ENCODE measurements at regions not wholly inside any gene's neighbourhood (a gene's known extent, or its start where the extent isn't known, plus 50 kb on each side); places are given as distances from the start of the nearest gene placed in this dataset.

DNA sequence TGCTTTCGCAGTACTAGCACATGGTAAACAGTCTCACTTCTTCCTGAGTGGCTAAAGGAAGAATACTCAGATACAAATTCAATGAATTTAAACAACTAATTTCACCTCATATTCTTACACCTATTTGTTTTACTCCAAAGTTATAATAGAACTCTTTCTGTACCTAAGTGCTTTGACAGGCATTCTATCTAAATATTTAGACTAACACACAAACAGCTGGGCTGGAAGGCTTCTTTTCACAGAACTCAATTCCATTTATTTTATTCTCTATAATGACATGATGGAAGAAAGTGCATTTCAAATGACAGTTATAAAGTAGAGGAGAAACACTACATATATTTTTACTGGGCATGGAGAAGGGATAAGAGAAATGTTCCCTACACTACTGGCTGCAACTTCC is 384.9 kb upstream of the SPTLC3 start:
- 94% methylated on average over 1 of the region's 1 CpG for WGBS
- H3K4me3 ChIP-seq: no peak overlapping the region
- intact Hi-C loops (cut with DNase I): no loop called here

DNA sequence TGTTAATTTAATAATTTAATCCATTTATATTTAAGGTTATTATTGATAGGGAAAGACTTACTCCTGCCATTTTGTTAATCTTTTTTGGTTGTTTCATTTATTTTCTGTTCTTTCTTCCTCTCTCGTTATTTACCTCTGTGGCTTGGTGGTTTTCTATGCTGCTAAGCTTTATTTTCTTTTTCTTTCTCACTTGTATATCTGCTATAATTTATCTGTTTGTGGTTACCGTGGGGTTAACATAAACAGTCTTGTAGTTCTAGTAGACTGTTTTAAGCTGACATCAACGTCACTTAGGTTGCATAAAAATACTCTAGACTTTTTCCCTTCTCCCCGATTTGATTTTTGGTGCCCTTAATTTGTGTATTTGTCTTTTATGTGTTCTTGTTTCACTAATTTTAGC is 381.3 kb upstream of the SPTLC3 start:
- no peak for DNase-seq (ENCODE audit: low spot score)
- Histone ChIP-seq H3K9me3 (no peaks in the 10 kb centered on the region), H3K27ac (no peak overlapping the region), H3K4me1 (replicated peaks) (no peaks in the 10 kb centered on the region), H3K36me3 (no peaks in the 10 kb centered on the region), H3K4me3 (no peak overlapping the region), H3K27me3 (replicated peaks; ENCODE audit: insufficient read depth) (no peaks in the 10 kb centered on the region)
- TF ChIP-seq, protein P1, sequence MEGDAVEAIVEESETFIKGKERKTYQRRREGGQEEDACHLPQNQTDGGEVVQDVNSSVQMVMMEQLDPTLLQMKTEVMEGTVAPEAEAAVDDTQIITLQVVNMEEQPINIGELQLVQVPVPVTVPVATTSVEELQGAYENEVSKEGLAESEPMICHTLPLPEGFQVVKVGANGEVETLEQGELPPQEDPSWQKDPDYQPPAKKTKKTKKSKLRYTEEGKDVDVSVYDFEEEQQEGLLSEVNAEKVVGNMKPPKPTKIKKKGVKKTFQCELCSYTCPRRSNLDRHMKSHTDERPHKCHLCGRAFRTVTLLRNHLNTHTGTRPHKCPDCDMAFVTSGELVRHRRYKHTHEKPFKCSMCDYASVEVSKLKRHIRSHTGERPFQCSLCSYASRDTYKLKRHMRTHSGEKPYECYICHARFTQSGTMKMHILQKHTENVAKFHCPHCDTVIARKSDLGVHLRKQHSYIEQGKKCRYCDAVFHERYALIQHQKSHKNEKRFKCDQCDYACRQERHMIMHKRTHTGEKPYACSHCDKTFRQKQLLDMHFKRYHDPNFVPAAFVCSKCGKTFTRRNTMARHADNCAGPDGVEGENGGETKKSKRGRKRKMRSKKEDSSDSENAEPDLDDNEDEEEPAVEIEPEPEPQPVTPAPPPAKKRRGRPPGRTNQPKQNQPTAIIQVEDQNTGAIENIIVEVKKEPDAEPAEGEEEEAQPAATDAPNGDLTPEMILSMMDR (IDR thresholded peaks at IDR 0.05): no peak
- TF ChIP-seq POLR2AphosphoS5 (IDR thresholded peaks at IDR 0.05) (no peak), POLR2A (IDR thresholded peaks at IDR 0.05) (no peak)
- intact Hi-C loops (cut with DNase I): no loop called here
- 77% methylated on average over 4 of the region's 4 CpGs for WGBS

More for the DNA sequence above, 384.9 kb upstream of the SPTLC3 start:
- Histone ChIP-seq H3K4me1 (replicated peaks) (no peaks in the 10 kb centered on the region), H3K9me3 (no peaks in the 10 kb centered on the region), H3K27ac (no peak overlapping the region), H3K36me3 (no peaks in the 10 kb centered on the region), H3K27me3 (replicated peaks; ENCODE audit: insufficient read depth) (no peaks in the 10 kb centered on the region)
- TF ChIP-seq POLR2A (IDR thresholded peaks at IDR 0.05): no peak
- TF ChIP-seq, protein P1 (IDR thresholded peaks at IDR 0.05): no peak
- TF ChIP-seq POLR2AphosphoS5 (IDR thresholded peaks at IDR 0.05): no peak
- no peak for DNase-seq (ENCODE audit: low spot score)

GRCh38 chr20:12638633-12639312 is 370.0 kb upstream of the SPTLC3 start:
- Histone ChIP-seq H3K9me3 (no peaks in the 10 kb centered on the region), H3K27ac (no peak overlapping the region), H3K4me3 (no peak overlapping the region), H3K36me3 (no peaks in the 10 kb centered on the region), H3K4me1 (replicated peaks) (no peaks in the 10 kb centered on the region), H3K27me3 (replicated peaks; ENCODE audit: insufficient read depth) (no peaks in the 10 kb centered on the region)
- DNase-seq (ENCODE audit: low spot score): no peak
- intact Hi-C loops (cut with DNase I): no loop called here
- no peak for TF ChIP-seq POLR2AphosphoS5 (IDR thresholded peaks at IDR 0.05)
- TF ChIP-seq, protein P1 (IDR thresholded peaks at IDR 0.05): no peak
- TF ChIP-seq POLR2A (IDR thresholded peaks at IDR 0.05): no peak
- 90% methylated on average over 7 of the region's 7 CpGs for WGBS

- DNase-seq (ENCODE audit: low spot score): no peak
- H3K4me3 ChIP-seq: no peak overlapping the region
- intact Hi-C loops (cut with DNase I): no loop called here
- TF ChIP-seq POLR2A (IDR thresholded peaks at IDR 0.05) (no peak), POLR2AphosphoS5 (IDR thresholded peaks at IDR 0.05) (no peak)
- TF ChIP-seq, protein P1 (IDR thresholded peaks at IDR 0.05): no peak
- no peaks in the 10 kb centered on the region for H3K4me1 ChIP-seq (replicated peaks)
- no peaks in the 10 kb centered on the region for H3K36me3 ChIP-seq
- H3K27me3 ChIP-seq (replicated peaks; ENCODE audit: insufficient read depth): no peaks in the 10 kb centered on the region
- no peaks in the 10 kb centered on the region for H3K9me3 ChIP-seq
- WGBS: 66% methylated on average over 4 of the region's 4 CpGs
- H3K27ac ChIP-seq: no peak overlapping the region
These were observed 368.5 kb upstream of the SPTLC3 start for GRCh38 chr20:12640251-12640650.

GRCh38 chr20:12641619-12642018 is 367.2 kb upstream of the SPTLC3 start:
- no peaks in the 10 kb centered on the region for H3K4me1 ChIP-seq (replicated peaks)

More at GRCh38 chr20:12641619-12642018, 367.2 kb upstream of the SPTLC3 start:
- Histone ChIP-seq H3K36me3 (no peaks in the 10 kb centered on the region), H3K27ac (no peak overlapping the region), H3K27me3 (replicated peaks; ENCODE audit: insufficient read depth) (no peaks in the 10 kb centered on the region), H3K4me3 (no peak overlapping the region), H3K9me3 (no peaks in the 10 kb centered on the region)
- WGBS: 89% methylated on average over 4 of the region's 4 CpGs
- DNase-seq (ENCODE audit: low spot score): no peak
- TF ChIP-seq, protein P1 (IDR thresholded peaks at IDR 0.05): no peak
- TF ChIP-seq POLR2AphosphoS5 (IDR thresholded peaks at IDR 0.05): no peak
- no peak for TF ChIP-seq POLR2A (IDR thresholded peaks at IDR 0.05)
- intact Hi-C loops (cut with DNase I): no loop called here
